ENCODE measurements at regions not wholly inside any gene's neighbourhood (a gene's known extent, or its start where the extent isn't known, plus 50 kb on each side); places are given as distances from the start of the nearest gene placed in this dataset.
"Not testable (repeated sequence)": the region's sequence is repeated elsewhere in the genome, so short reads cannot be mapped to it uniquely, and the experiment has no call there.

DNA sequence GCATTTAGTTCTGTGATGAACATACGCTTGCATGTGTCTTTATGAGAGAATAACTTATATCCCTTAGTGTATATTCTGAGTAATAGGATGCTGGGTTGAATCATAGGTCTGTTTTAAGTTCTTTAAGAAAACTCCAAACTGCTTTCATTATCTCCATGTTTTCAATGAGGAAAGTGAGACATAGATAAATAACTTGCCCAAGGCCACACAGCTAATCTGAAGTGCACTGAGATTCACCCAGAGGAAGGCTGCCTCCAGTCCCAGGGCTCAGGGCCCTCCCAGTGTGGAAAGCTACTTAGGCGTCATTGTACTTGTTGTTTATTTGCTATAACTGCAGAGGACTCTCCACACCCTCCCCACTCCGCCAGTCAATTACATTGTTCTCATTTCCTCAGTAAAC is 126.7 kb downstream of the INHBA start:
- DNase-seq = no peak

DNA sequence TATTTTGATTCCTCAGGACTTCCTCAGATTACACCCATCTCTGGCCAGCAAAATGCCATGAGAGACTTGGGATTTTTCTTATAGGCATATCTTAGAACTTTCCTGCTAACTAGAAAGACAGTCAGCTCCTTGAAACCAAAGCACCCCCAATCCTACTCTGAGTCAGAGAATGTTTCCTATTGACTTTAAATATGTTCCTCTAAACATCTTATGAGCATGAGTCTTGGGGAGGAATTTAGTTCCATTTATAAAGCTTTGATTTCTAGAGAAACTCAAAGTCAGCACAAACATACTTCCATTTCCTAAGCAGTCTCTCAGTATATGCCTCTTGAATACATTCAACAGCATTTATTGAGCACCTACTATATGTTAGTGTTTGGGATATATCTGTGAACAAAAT is 128.5 kb downstream of the INHBA start:
- no peak for DNase-seq

DNA sequence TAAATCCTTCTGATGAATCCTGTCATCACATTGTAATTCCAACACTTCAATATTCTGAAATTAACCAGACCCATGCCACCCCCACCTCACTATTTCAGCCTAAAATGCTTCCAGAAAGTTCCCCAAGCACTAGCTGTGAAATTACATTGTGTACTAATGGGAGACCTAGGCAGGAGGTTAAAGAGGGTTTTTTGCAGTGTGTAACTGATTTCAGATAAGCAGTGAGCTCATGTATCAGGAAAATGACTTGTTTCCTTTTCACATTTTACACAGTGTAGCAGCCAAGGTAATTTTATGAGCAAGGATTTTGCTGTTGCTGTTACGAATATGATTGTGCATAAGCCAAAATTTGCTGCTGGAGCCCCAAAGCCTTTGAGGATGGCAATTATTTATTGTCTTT is 129.0 kb downstream of the INHBA start:
- no peak for DNase-seq

DNA sequence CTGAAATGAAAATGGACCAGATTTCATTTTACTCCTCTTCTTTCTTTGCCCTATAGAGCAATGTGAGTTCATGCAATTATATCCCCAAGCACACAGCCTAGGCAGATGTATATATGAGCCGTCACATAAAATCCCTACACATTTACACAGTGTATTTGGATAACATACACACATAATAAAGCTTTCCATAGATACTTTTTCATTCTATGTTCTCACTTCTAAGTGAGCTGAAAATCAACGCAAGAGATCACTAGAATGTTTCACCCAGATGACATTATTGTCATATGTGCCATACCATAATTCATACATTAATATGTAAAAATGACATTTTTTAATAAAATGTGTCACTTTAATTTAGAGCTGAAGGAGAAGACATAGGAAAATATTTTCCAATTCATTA is 129.4 kb downstream of the INHBA start:
- DNase-seq = no peak

DNA sequence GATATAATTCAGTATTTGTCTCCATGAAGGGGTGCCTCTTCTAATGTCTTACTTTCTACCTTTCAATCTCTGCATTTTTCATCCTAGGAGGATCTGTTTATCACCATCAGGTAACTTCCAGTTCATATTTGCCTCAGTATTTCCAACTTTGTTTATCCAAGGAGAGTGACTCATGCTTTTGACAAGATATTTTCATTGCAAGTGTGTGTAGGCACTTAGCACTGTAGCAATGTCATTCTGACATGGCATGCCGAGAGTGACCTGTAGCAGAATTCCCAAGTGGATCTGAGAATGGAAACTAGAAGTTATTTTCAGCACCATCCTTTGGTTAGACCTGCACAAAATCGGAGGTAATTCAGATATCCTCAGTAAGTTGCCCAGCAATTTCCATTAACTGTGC is 129.9 kb downstream of the INHBA start:
- no peak for DNase-seq

GRCh38 chr7:41571573-41571972 is 131.3 kb downstream of the INHBA start:
- no peak for DNase-seq

DNA sequence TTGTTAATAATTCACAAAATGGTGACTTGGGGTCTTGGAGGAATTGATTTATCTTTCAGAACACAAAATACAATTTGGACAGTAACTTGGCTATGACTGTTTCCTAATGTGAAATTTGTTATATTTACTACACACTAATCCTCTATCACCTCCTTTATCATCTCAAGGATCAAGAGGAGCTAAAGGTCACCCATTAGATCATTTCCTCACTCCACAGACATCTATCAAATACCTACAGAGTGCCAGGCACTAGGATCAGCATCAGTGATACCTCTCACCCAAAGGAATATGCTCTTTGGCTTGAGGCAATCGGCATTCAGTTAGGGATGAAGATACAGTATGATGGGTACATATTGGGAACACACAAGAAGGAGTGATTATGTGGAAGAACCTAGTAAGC is 132.1 kb downstream of the INHBA start:
- DNase-seq = no peak

DNA sequence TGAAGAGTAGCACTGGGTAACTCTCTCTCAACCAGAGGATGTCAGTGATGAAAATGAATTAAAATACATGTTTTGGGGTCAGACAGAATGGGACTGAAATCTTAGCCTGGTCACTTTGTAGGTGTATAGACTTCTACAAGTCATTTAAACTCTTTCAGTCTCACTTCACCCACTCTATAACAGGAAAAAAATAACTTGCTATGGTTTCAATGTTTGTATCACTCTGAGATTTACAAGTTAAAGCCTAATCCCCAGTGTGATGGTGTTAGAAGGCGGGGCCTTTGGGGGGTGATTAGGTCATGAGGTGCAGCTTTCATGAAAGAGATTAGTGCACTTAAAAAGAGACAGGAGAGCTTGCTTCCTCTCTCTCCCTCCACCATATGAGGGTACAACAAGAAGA is 134.8 kb downstream of the INHBA start:
- no peak for DNase-seq

DNA sequence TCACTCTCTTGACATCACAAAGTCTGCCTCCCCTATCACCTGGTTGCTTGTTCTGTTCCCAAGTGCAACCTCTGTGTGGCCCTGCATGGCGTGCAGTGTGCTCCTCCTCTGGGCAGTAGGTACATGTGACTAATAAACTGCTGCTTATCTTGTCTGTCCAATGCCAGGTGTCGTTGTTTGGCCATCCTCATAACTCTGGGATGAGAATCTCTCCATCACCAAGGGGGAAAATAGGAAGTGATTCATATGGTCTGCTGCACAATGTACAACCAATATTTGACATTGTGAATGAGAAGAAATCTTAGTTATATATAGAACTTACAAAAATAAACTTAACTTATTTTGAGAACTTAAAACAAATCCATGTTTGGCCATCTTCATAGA is 135.2 kb downstream of the INHBA start:
- DNase-seq = no peak

DNA sequence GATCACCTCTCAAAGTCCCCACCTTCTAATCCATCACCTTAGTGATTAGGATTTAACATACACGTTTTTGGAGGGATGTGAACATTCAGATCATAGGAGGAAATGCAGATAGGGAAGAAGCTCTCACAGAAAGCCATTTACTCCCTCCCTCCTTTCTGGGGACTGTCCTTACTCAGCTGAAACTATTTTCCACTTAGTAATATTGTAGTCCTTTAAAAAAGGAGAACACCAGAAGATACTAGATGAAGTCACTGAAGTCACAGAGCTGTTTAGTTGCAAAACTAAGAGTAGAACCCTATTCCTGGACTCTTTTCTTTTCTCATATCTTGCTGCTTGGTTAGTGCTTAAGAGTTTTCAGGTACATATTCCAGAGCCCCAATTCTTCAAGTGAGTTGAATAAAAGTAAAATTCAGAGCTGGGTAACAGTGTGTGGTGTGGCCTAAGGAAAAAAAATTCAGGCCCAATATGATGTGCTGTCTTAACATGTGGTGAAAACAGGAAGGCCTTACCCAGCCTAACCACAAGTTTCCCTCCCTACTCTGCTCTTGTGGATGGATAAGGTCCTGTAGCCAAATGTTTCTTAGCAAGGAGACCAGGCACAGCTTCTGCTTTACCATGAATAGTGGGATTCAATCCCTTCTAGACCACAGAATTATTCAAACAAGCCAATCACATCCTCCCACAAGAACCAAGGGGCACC is 135.7 kb downstream of the INHBA start:
- DNase-seq = no peak

DNA sequence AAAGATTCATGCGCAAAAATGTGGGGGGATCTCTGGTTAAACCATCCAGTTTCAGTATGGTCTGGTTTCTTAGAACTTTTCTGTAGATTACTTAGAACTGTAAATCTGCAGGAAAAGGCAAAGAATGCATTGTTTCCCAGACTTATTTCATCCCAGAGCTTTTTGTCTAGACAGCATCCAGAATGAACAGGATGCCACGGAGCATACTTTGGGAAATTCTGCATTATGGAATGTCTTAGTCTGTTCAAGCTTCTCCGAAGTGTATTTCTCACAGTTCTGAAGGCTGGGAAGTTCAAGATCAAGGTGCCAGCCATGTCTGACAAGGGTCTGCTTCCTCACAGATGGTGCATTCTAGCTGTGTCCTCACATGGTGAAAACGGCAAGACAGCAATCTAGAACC is 136.3 kb downstream of the INHBA start:
- DNase-seq = no peak

DNA sequence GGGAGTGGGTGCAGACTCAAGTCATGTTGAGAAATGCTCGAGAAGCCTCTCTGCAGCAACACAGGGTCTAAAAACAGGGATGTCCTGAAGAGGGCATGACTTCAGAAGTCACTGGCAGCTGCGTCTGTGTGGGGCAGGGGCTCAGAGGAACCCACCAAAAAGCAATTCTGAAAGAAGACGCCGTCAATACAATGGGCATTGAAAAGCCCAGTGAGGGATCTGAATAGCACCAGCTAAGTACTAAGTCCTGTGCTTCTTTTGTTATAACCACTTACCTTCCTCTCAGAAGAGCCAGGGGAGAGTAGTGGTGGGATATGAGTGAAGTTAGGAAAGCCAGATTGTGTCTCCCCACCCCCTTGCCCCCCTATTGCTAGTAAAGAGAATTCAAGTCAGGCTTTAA is 137.2 kb downstream of the INHBA start:
- DNase-seq = no peak

- no peak for DNase-seq
Observed at GRCh38 chr7:41559426-41559825, 143.5 kb downstream of the INHBA start.

- no peak for DNase-seq
Observed at GRCh38 chr7:41554481-41554880, 148.4 kb downstream of the INHBA start.

DNA sequence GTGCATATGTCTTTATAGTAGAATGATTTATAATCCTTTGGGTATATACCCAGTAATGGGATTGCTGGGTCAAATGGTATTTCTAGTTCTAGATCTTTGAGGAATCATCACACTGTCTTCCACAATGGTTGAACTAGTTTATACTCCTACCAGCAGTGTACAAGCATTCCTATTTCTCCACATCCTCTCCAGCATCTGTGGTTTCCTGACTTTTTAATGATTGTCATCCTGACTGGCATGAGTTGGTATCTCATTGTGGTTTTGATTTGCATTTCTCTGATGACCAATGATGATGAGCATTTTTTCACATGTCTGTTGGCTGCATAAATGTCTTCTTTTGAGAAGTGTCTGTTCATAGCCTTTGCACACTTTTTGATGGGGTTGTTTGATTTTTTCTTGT is 152.8 kb downstream of the INHBA start:
- DNase-seq = not testable (repeated sequence)

DNA sequence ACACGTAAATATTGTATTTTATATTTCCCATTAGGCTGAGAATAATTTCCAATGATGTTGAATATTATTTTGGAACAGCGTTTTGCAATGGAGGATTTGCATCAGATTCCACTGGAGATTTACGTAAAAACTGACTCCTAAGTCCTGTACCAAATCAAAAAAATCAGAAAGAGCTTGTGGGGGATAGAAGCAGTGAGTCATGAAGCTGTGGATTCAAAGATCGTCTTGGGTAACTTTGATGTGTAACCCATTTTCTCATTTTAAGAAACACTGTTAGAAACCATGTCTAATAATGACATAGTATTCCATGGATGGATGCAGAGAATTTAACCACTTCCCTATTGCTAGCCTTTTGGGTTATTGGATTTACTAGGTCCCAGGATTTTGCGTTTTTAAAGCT is 158.6 kb downstream of the INHBA start:
- no peak for DNase-seq

DNA sequence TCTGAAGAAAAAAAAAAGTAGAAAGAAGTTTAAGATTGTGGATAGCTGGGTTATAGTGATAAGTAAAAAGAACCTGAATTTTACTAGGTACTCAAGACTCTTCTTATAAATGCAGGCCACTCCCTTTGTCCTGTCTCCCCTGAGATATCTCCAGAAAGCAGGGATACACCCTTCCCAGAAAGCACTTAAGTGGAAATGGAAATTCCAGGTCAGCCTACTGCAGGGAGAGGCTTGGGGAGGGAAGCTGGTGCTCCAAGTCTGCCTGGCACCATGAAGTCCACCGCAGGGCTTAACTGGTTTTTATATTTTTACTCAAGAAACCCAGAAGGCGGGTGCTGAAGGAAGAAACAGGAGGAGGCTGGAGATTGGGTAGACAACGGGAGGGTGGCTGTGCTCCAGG is 162.3 kb downstream of the INHBA start:
- no peak for DNase-seq

DNA sequence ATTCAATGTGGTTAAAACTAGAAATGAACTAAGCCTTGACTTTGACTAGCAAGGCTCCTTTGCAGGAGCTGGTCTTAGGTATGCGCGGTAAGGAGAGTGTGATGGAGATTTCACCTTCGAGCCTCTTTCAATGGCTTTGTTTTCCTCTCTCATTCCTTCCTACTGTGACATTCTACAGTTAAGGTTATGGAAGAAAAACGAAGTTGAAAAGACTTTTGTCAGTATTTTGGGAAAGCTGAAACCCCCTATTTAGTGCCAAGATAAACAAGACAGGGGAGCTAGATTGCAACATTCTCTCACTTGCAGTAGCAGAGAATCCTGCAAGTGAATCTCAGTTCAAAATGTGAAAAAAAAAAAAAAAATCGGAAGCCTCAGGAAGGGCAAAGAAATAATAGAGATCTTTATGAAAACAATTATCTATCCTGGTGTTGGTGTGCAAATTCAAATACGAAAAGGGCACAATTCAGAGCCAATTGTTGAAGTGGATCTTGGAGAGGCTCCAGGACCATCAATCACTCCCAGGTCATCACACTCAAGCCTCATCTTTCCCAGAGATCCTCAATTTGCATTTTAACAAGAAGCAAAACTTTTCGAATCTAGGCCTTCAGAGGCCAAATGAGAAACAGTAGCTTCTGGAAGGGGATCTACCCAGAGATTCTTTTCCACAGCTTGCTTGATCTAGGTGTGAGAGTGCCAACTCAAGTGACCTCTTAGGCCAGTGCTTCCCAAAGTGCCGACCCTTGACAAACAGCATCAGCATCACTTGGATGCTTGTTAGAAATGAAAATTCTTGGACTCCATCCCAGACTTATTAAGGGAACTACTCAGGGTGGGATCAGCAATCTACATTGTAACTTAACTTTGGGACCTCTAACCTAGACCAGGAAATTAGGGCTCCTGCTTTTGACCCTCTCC is 163.8 kb downstream of the INHBA start:
- no peak for DNase-seq

- DNase-seq = no peak
Observed at GRCh38 chr7:41536873-41537665, 165.8 kb downstream of the INHBA start.

DNA sequence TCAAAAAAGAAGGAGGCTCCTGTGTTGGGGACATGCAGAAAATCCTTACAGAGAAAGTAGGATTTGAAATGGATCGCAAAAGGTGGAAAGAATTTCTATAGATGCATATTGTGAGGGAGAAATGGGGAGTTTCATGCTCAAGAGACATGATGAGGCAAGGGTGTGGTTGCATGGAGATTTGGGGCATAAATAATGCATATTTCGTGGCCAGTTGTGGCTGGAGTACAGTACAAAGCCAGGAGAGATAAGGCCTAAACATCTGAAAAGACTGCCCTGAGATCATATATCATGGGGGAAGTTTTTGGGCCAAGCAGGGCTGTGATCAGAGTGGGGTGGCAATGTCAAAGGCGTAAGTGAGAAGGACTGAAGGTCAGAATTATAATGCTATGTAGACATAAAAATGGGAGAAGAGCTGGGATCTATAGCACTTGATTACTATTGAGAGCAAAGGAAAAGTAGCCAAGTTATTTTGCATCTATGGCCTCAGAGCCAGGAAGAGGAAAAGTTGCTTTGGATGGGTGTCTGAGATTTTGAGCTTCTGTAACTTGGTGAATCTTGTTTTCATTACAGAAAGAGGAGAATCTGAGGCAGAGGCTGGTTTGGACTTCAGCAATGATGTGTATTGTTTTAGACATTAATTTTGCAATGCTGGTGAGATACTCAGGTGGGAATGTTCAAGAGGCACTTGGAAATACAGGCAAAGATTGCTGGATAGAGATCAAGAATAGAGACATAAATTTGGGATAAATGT is 166.6 kb downstream of the INHBA start:
- no peak for DNase-seq

GRCh38 chr7:41529831-41530230 is 173.1 kb downstream of the INHBA start:
- no peak for DNase-seq

DNA sequence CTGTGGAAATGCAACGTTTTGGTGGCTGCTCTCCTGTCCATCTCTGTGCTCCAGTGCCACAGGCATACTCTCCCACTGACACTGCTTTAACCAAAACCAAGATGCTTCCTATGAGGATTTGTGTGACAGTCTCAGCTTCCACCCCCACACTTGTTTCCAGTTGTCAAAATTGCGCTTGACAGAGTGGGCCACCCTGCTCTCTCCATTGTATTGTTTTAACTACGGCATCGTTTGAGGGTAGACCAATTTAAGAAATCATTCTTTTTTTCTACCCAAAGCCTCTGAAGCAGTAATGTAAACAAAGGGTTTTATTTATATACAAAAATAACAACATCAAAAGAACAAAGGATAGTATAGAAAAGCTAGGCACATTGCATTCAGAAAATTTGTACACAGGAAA is 178.0 kb downstream of the INHBA start:
- no peak for DNase-seq

DNA sequence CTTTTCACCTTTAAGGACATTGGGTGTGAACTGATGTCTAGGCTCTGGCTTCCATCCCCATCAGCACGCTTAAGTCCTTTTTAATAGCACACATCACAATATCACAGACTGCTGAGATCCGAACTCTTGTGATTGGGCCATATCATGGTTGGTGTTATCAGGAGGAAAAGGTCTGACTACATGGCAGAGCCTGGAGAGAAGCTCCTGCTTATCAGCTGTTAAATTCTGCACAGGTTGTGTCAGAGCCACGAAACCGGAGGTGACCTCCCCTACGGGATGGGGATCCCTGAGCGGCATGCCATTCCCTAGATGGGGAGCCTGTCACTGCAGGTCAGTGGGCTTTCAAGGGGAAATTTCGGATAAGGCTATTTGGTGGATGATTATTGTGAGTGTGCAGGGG is 182.4 kb downstream of the INHBA start:
- no peak for DNase-seq

Data from 8988T (cell line).